ENCODE measurements at regions not wholly inside any gene's neighbourhood (a gene's known extent, or its start where the extent isn't known, plus 50 kb on each side); places are given as distances from the start of the nearest gene placed in this dataset.

- no peak for TF ChIP-seq POLR2A (IDR thresholded peaks at IDR 0.05)
- no peak for TF ChIP-seq CTCF (IDR thresholded peaks at IDR 0.05)
- no peak for TF ChIP-seq EP300 (IDR thresholded peaks at IDR 0.05; ENCODE audit: low read depth)
- no peak for TF ChIP-seq POLR2AphosphoS5 (IDR thresholded peaks at IDR 0.05)
Measured at GRCh38 chr16:51813609-51814008, 662.5 kb upstream of the SALL1 start.

All from transverse colon (tissue), 4 donors.